ENCODE measurements at regions not wholly inside any gene's neighbourhood (a gene's known extent, or its start where the extent isn't known, plus 50 kb on each side); places are given as distances from the start of the nearest gene placed in this dataset.

DNA sequence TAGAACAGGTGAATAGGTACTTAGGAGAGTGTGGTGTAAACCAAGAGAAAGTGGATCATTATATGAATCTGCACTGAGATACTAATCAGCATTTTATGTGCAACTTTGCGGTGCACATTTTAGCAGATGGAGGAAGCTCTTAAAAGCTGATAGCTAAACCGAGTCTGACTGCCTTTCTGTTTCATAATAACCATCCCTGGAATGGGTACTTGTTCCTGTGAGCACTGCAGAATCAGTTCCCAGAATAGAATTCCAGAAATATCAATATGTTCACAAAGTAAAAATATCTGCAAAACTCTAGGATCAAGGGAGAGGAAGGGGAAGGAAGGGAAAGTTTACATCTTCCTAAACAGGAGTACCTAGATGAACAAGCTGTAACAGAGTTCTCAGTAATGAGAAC, 432.2 kb upstream of the HNRNPA3 start:
- H3K36me3 ChIP-seq (ENCODE audit: control insufficient read depth, insufficient read depth, low read length), result no peaks in the 10 kb centered on the region
- Mint-ChIP-seq H3K27me3 (ENCODE audit: insufficient read depth, unreplicated experiment) (peaks cover 16% of the 10 kb centered on the region), H3K4me3 (ENCODE audit: unreplicated experiment) (no peak overlapping the region), H3K27ac (ENCODE audit: unreplicated experiment) (no peak overlapping the region), H3K9me3 (ENCODE audit: unreplicated experiment) (peaks cover 10% of the 10 kb centered on the region), H3K4me1 (ENCODE audit: low read depth, unreplicated experiment) (no peaks in the 10 kb centered on the region), H3K36me3 (ENCODE audit: insufficient read depth, unreplicated experiment) (no peaks in the 10 kb centered on the region)
- no TSS peak for BruUV-seq (replicated peaks)
- DNase-seq, result no peak
- intact Hi-C loops (cut with micrococcal nuclease; ENCODE audit: unreplicated experiment), result no loop called here
- POLR2A ChIA-PET, result no interaction called here
- no peaks in the 10 kb centered on the region; the same call in none of the 2 replicates for H3K27me3 ChIP-seq (replicated peaks; ENCODE audit: control insufficient read depth, insufficient read depth, low read length)
- TF ChIP-seq, protein P1, sequence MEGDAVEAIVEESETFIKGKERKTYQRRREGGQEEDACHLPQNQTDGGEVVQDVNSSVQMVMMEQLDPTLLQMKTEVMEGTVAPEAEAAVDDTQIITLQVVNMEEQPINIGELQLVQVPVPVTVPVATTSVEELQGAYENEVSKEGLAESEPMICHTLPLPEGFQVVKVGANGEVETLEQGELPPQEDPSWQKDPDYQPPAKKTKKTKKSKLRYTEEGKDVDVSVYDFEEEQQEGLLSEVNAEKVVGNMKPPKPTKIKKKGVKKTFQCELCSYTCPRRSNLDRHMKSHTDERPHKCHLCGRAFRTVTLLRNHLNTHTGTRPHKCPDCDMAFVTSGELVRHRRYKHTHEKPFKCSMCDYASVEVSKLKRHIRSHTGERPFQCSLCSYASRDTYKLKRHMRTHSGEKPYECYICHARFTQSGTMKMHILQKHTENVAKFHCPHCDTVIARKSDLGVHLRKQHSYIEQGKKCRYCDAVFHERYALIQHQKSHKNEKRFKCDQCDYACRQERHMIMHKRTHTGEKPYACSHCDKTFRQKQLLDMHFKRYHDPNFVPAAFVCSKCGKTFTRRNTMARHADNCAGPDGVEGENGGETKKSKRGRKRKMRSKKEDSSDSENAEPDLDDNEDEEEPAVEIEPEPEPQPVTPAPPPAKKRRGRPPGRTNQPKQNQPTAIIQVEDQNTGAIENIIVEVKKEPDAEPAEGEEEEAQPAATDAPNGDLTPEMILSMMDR (IDR thresholded peaks at IDR 0.05; ENCODE audit: insufficient read depth in 1 of 2, low read depth in 1 of 2, low read length in 1 of 2, severe bottlenecking in 1 of 2, unreplicated experiment in 1 of 2), result no peak
- H3K9me3 ChIP-seq, result no peaks in the 10 kb centered on the region
- H3K4me1 ChIP-seq, result no peaks in the 10 kb centered on the region
- CTCF ChIA-PET, result no interaction called here
- no peak overlapping the region for H3K4me3 ChIP-seq (ENCODE audit: low read depth, low read length)

DNA sequence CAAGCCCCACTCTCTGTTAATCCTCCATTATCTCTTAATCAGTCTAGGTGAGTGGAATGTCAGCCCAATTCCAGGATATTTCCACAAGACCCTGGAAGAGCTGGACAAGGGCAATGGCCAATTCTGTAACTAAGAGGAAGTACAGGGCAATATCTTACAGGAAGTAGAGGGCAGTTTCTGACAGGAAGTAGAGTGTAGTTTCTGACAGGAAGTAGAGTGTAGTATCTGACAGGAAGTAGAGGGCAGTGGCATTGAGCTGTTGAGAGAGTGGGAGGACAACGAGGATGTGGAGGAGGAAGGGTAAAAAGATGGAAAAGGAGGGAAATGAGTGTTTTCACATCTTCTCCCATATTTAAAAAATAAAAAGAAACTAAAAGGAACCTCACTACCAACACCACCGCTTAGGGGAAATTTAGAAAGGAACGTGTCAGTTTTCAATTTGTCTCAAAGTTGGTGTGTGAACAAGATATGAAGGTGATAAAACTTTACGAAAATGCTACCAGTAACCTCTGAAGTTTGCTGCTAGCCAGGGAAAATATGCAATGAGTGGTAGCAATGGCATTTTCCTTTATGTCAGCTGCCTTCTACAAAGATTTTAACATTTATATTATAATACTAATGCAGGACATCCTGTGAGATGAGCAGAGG, 430.9 kb upstream of the HNRNPA3 start:
- ChIA-PET POLR2A (no interaction called here), CTCF (no interaction called here)

DNA sequence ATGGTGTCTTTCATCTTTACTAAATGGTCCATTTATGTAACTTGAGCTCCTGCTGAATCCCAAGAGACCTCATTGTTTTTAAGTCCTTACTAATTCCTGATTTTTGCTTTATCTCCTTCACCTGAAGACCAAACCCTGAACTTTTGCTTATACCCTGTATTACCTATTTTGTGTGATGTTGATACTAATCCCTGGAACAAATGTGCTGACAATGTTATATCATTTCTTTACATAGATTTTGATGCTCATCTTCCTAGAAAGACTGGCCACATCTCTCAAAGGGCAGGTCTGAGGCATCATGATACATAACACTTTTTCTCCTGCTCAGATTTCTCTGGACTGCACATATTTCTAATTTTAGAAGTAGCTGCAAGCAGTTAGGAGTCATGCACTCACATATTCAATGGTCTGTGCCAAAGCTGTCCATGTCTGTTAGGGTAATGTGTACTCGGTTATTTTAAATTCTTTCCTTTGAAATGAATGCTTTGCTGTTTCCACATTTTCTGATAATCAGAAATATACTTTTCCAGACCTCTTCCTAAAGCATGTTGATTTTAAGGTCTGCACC, 427.9 kb upstream of the HNRNPA3 start:
- Mint-ChIP-seq H3K9me3 (ENCODE audit: unreplicated experiment) (peaks cover 10% of the 10 kb centered on the region), H3K27ac (ENCODE audit: unreplicated experiment) (no peak overlapping the region), H3K36me3 (ENCODE audit: insufficient read depth, unreplicated experiment) (no peaks in the 10 kb centered on the region), H3K4me3 (ENCODE audit: unreplicated experiment) (no peak overlapping the region), H3K4me1 (ENCODE audit: low read depth, unreplicated experiment) (no peaks in the 10 kb centered on the region), H3K27me3 (ENCODE audit: insufficient read depth, unreplicated experiment) (peaks cover 14% of the 10 kb centered on the region)
- Histone ChIP-seq H3K4me1 (no peaks in the 10 kb centered on the region), H3K4me3 (ENCODE audit: low read depth, low read length) (no peak overlapping the region), H3K27me3 (replicated peaks; ENCODE audit: control insufficient read depth, insufficient read depth, low read length) (no peaks in the 10 kb centered on the region; the same call in none of the 2 replicates), H3K36me3 (ENCODE audit: control insufficient read depth, insufficient read depth, low read length) (no peaks in the 10 kb centered on the region), H3K9me3 (no peaks in the 10 kb centered on the region)
- TF ChIP-seq, protein P1 (IDR thresholded peaks at IDR 0.05; ENCODE audit: insufficient read depth in 1 of 2, low read depth in 1 of 2, low read length in 1 of 2, severe bottlenecking in 1 of 2, unreplicated experiment in 1 of 2), result no peak
- DNase-seq, result no peak
- CTCF ChIA-PET, result no interaction called here
- BruUV-seq (replicated peaks), result no TSS peak
- intact Hi-C loops (cut with micrococcal nuclease; ENCODE audit: unreplicated experiment), result no loop called here
- POLR2A ChIA-PET, result no interaction called here

More for the DNA sequence above, 430.9 kb upstream of the HNRNPA3 start:
- peaks cover 16% of the 10 kb centered on the region for H3K27me3 Mint-ChIP-seq (ENCODE audit: insufficient read depth, unreplicated experiment)
- Histone ChIP-seq H3K4me3 (ENCODE audit: low read depth, low read length) (no peak overlapping the region), H3K27me3 (replicated peaks; ENCODE audit: control insufficient read depth, insufficient read depth, low read length) (no peaks in the 10 kb centered on the region; the same call in none of the 2 replicates), H3K36me3 (ENCODE audit: control insufficient read depth, insufficient read depth, low read length) (no peaks in the 10 kb centered on the region), H3K4me1 (no peaks in the 10 kb centered on the region), H3K9me3 (no peaks in the 10 kb centered on the region)
- no peak overlapping the region for H3K4me3 Mint-ChIP-seq (ENCODE audit: unreplicated experiment)
- TF ChIP-seq, protein P1 (IDR thresholded peaks at IDR 0.05; ENCODE audit: insufficient read depth in 1 of 2, low read depth in 1 of 2, low read length in 1 of 2, severe bottlenecking in 1 of 2, unreplicated experiment in 1 of 2), result no peak
- BruUV-seq (replicated peaks), result no TSS peak
- H3K9me3 Mint-ChIP-seq (ENCODE audit: unreplicated experiment), result peaks cover 10% of the 10 kb centered on the region
- DNase-seq, result no peak
- intact Hi-C loops (cut with micrococcal nuclease; ENCODE audit: unreplicated experiment), result no loop called here
- H3K27ac Mint-ChIP-seq (ENCODE audit: unreplicated experiment), result no peak overlapping the region
- no peaks in the 10 kb centered on the region for H3K36me3 Mint-ChIP-seq (ENCODE audit: insufficient read depth, unreplicated experiment)
- H3K4me1 Mint-ChIP-seq (ENCODE audit: low read depth, unreplicated experiment), result no peaks in the 10 kb centered on the region

Data from Caco-2 (cell line).